ENCODE measurements at regions not wholly inside any gene's neighbourhood (a gene's known extent, or its start where the extent isn't known, plus 50 kb on each side); places are given as distances from the start of the nearest gene placed in this dataset.

- ATAC-seq, result no peak
Measured at GRCh38 chr5:136682986-136683385, 317.6 kb upstream of the TRPC7 start.

GRCh38 chr5:136679233-136679632, 313.9 kb upstream of the TRPC7 start:
- ATAC-seq, result no peak

- ATAC-seq, result no peak
Measured at GRCh38 chr5:136677217-136677616, 311.9 kb upstream of the TRPC7 start.

GRCh38 chr5:136676685-136677084, 311.3 kb upstream of the TRPC7 start:
- no peak for ATAC-seq

GRCh38 chr5:136675769-136676168, 310.4 kb upstream of the TRPC7 start:
- no peak for ATAC-seq

- no peak for ATAC-seq
Measured at GRCh38 chr5:136674178-136674577, 308.8 kb upstream of the TRPC7 start.

- no peak for ATAC-seq
Measured at GRCh38 chr5:136667789-136668188, 302.4 kb upstream of the TRPC7 start.

- ATAC-seq, result no peak
Measured at GRCh38 chr5:136666970-136667620, 301.8 kb upstream of the TRPC7 start.

GRCh38 chr5:136665331-136665730, 300.0 kb upstream of the TRPC7 start:
- no peak for ATAC-seq

- ATAC-seq, result no peak
Measured at GRCh38 chr5:136661026-136661425, 295.7 kb upstream of the TRPC7 start.

- ATAC-seq, result no peak
Measured at GRCh38 chr5:136656811-136657210, 291.5 kb upstream of the TRPC7 start.

- ATAC-seq, result no peak
Measured at GRCh38 chr5:136655468-136655867, 290.1 kb upstream of the TRPC7 start.

GRCh38 chr5:136646915-136647314, 281.6 kb upstream of the TRPC7 start:
- no peak for ATAC-seq

- no peak for ATAC-seq
Measured at GRCh38 chr5:136642976-136643375, 277.6 kb upstream of the TRPC7 start.

- no peak for ATAC-seq
Measured at GRCh38 chr5:136639616-136640015, 274.3 kb upstream of the TRPC7 start.

- ATAC-seq, result no peak
Measured at GRCh38 chr5:136638084-136638483, 272.7 kb upstream of the TRPC7 start.

GRCh38 chr5:136636001-136636400, 270.7 kb upstream of the TRPC7 start:
- ATAC-seq, result no peak

GRCh38 chr5:136631186-136631585, 265.8 kb upstream of the TRPC7 start:
- no peak for ATAC-seq

GRCh38 chr5:136629125-136629792, 263.9 kb upstream of the TRPC7 start:
- no peak for ATAC-seq

GRCh38 chr5:136626531-136626930, 261.2 kb upstream of the TRPC7 start:
- no peak for ATAC-seq

- no peak for ATAC-seq
Measured at GRCh38 chr5:136622747-136623146, 257.4 kb upstream of the TRPC7 start.

- ATAC-seq, result no peak
Measured at GRCh38 chr5:136621743-136622142, 256.4 kb upstream of the TRPC7 start.

- ATAC-seq, result no peak
Measured at GRCh38 chr5:136620621-136621020, 255.3 kb upstream of the TRPC7 start.

- ATAC-seq, result no peak
Measured at GRCh38 chr5:136620016-136620419, 254.7 kb upstream of the TRPC7 start.

GRCh38 chr5:136619556-136619955, 254.2 kb upstream of the TRPC7 start:
- ATAC-seq, result no peak
